GM23248 (cell line): ENCODE measurements at regions not wholly inside any gene's neighbourhood (a gene's known extent, or its start where the extent isn't known, plus 50 kb on each side); places are given as distances from the start of the nearest gene placed in this dataset.

Source experiments
- EZH2 ChIP-seq: fragments of 200-600 bp; sonication (generic); IDR thresholded peaks from 2 replicates; pipeline ENCODE4 v1.6.1; 2018; ENCODE audit warnings: antibody characterized with exemption, mild to moderate bottlenecking; ENCODE audit not compliant: insufficient read depth, poor library complexity, severe bottlenecking
- EZH2phosphoT487 ChIP-seq: fragments of 200-600 bp; sonication (generic); IDR thresholded peaks from 2 replicates; pipeline ENCODE4 v1.6.1; 2018; ENCODE audit warnings: antibody characterized with exemption, moderate library complexity, mild to moderate bottlenecking, low read depth; ENCODE audit not compliant: insufficient read depth

GRCh38 chr2:145812165-145812554, 1292.2 kb upstream of the ZEB2 start:
- TF ChIP-seq EZH2: no peak
- TF ChIP-seq EZH2phosphoT487: no peak
